ENCODE measurements at regions not wholly inside any gene's neighbourhood (a gene's known extent, or its start where the extent isn't known, plus 50 kb on each side); places are given as distances from the start of the nearest gene placed in this dataset.

- TF ChIP-seq EP300 (IDR thresholded peaks at IDR 0.05; ENCODE audit: low read depth) (no peak), CTCF (IDR thresholded peaks at IDR 0.05) (no peak), POLR2A (IDR thresholded peaks at IDR 0.05) (no peak), POLR2AphosphoS5 (IDR thresholded peaks at IDR 0.05) (no peak)
- H3K27ac ChIP-seq = no peak overlapping the region
- intact Hi-C loops (cut with DNase I; ENCODE audit: low total_unique reads) (no loop called here), in situ Hi-C loops (cut with MboI; ENCODE audit: low pct_ligation_motif_present in 1 of 4, low pct_unique_long_range_greater_than_20kb in 1 of 4, low sequenced_read_pairs in 3 of 4) (no loop called here)
- no peak for DNase-seq
- H3K27me3 ChIP-seq = no peaks in the 10 kb centered on the region
- WGBS, 2 donors (ENCODE audit: low coverage in 1 of 2) = 19 to 56% methylated on average over 5 to 13 of the region's 13 CpGs
- H3K4me3 ChIP-seq = no peak overlapping the region
- peaks cover 0 to 6% of the 10 kb centered on the region in 2 donors for H3K9me3 ChIP-seq
- H3K36me3 ChIP-seq = no peaks in the 10 kb centered on the region
- peaks cover 0 to 10% (median 4%) of the 10 kb centered on the region in 4 donors for H3K4me1 ChIP-seq
These were observed 172.8 kb downstream of the VAPA start for GRCh38 chr18:10086458-10087210.

GRCh38 chr18:10088734-10089133 is 174.9 kb downstream of the VAPA start:
- no peak for DNase-seq
- Histone ChIP-seq H3K27me3 (no peaks in the 10 kb centered on the region), H3K36me3 (no peaks in the 10 kb centered on the region), H3K27ac (no peak overlapping the region), H3K4me3 (no peak overlapping the region), H3K4me1 (peaks cover 0 to 10% (median 4%) of the 10 kb centered on the region in 4 donors), H3K9me3 (no peaks in the 10 kb centered on the region)
- WGBS, 2 donors (ENCODE audit: low coverage in 1 of 2) = 87% methylated on average over 3 of the region's 3 CpGs; no CpG with 5 or more reads in 1 of the 2 donors
- intact Hi-C loops (cut with DNase I; ENCODE audit: low total_unique reads) = no loop called here
- TF ChIP-seq POLR2AphosphoS5 (IDR thresholded peaks at IDR 0.05) (no peak), EP300 (IDR thresholded peaks at IDR 0.05; ENCODE audit: low read depth) (no peak), POLR2A (IDR thresholded peaks at IDR 0.05) (no peak)
- in situ Hi-C loops (cut with MboI; ENCODE audit: low pct_ligation_motif_present in 1 of 4, low pct_unique_long_range_greater_than_20kb in 1 of 4, low sequenced_read_pairs in 3 of 4) = no loop called here

- no peak for DNase-seq
- Histone ChIP-seq H3K27ac (no peak overlapping the region), H3K4me1 (peaks cover 0 to 10% (median 4%) of the 10 kb centered on the region in 4 donors), H3K27me3 (no peaks in the 10 kb centered on the region), H3K36me3 (no peaks in the 10 kb centered on the region), H3K4me3 (no peak overlapping the region), H3K9me3 (no peaks in the 10 kb centered on the region)
- 68 to 75% methylated on average over 2 to 4 of the region's 4 CpGs for WGBS, 2 donors (ENCODE audit: low coverage in 1 of 2)
- TF ChIP-seq POLR2AphosphoS5 (IDR thresholded peaks at IDR 0.05) (no peak), EP300 (IDR thresholded peaks at IDR 0.05; ENCODE audit: low read depth) (no peak)
- in situ Hi-C loops (cut with MboI; ENCODE audit: low pct_ligation_motif_present in 1 of 4, low pct_unique_long_range_greater_than_20kb in 1 of 4, low sequenced_read_pairs in 3 of 4) = no loop called here
- intact Hi-C loops (cut with DNase I; ENCODE audit: low total_unique reads) = no loop called here
These were observed 176.1 kb downstream of the VAPA start for GRCh38 chr18:10089881-10090280.

- 68 to 70% methylated on average over 2 to 4 of the region's 4 CpGs for WGBS, 2 donors (ENCODE audit: low coverage in 1 of 2)
- Histone ChIP-seq H3K27ac (no peak overlapping the region), H3K9me3 (no peaks in the 10 kb centered on the region), H3K4me3 (no peak overlapping the region), H3K36me3 (no peaks in the 10 kb centered on the region), H3K4me1 (peaks cover 0 to 5% (median 1%) of the 10 kb centered on the region in 4 donors), H3K27me3 (no peaks in the 10 kb centered on the region)
- in situ Hi-C loops (cut with MboI; ENCODE audit: low pct_ligation_motif_present in 1 of 4, low pct_unique_long_range_greater_than_20kb in 1 of 4, low sequenced_read_pairs in 3 of 4) = no loop called here
- intact Hi-C loops (cut with DNase I; ENCODE audit: low total_unique reads) = no loop called here
- no peak for TF ChIP-seq POLR2AphosphoS5 (IDR thresholded peaks at IDR 0.05)
- no peak for TF ChIP-seq EP300 (IDR thresholded peaks at IDR 0.05; ENCODE audit: low read depth)
- no peak for DNase-seq
These were observed 176.9 kb downstream of the VAPA start for GRCh38 chr18:10090668-10091067.

- no peak overlapping the region for H3K4me3 ChIP-seq
- in situ Hi-C loops (cut with MboI; ENCODE audit: low pct_ligation_motif_present in 1 of 4, low pct_unique_long_range_greater_than_20kb in 1 of 4, low sequenced_read_pairs in 3 of 4) (no loop called here), intact Hi-C loops (cut with DNase I; ENCODE audit: low total_unique reads) (no loop called here)
- H3K4me1 ChIP-seq = no peaks in the 10 kb centered on the region
- no peaks in the 10 kb centered on the region for H3K27me3 ChIP-seq
- no peaks in the 10 kb centered on the region for H3K36me3 ChIP-seq
- TF ChIP-seq POLR2A (IDR thresholded peaks at IDR 0.05) (no peak), CTCF (IDR thresholded peaks at IDR 0.05) (no peak), POLR2AphosphoS5 (IDR thresholded peaks at IDR 0.05) (no peak), EP300 (IDR thresholded peaks at IDR 0.05; ENCODE audit: low read depth) (no peak)
- no peaks in the 10 kb centered on the region for H3K9me3 ChIP-seq
- H3K27ac ChIP-seq = no peak overlapping the region
- WGBS, 2 donors (ENCODE audit: low coverage in 1 of 2) = 92 to 95% methylated on average over 2 to 10 of the region's 10 CpGs
- DNase-seq = no peak
These were observed 179.6 kb downstream of the VAPA start for GRCh38 chr18:10093445-10093844.
